ENCODE measurements at regions not wholly inside any gene's neighbourhood (a gene's known extent, or its start where the extent isn't known, plus 50 kb on each side); places are given as distances from the start of the nearest gene placed in this dataset.

DNA sequence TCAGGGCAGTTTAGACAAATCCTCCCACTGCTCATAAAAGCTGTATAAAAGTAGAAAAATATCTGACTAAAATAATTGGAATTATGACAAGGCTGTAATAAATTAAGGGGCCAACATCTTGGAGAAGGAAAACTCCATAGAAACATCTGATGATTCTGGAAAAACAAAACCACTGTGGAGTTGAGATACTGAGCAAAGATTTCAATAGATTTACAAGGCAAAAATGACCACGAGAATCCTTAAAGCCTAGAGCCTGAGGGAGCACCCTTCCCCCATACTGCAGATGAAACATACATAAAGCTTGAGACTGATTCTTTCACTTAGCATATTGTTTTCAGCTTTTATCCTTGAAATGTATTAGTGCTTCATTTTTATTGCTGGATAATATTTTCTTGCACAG lies 286.4 kb upstream of the MMADHC start:
- TF ChIP-seq, protein P1, sequence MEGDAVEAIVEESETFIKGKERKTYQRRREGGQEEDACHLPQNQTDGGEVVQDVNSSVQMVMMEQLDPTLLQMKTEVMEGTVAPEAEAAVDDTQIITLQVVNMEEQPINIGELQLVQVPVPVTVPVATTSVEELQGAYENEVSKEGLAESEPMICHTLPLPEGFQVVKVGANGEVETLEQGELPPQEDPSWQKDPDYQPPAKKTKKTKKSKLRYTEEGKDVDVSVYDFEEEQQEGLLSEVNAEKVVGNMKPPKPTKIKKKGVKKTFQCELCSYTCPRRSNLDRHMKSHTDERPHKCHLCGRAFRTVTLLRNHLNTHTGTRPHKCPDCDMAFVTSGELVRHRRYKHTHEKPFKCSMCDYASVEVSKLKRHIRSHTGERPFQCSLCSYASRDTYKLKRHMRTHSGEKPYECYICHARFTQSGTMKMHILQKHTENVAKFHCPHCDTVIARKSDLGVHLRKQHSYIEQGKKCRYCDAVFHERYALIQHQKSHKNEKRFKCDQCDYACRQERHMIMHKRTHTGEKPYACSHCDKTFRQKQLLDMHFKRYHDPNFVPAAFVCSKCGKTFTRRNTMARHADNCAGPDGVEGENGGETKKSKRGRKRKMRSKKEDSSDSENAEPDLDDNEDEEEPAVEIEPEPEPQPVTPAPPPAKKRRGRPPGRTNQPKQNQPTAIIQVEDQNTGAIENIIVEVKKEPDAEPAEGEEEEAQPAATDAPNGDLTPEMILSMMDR (IDR thresholded peaks at IDR 0.05), result no peak
- no peak for TF ChIP-seq POLR2A (IDR thresholded peaks at IDR 0.05)

All from lower leg skin (tissue), 3 donors.